ENCODE measurements at regions not wholly inside any gene's neighbourhood (a gene's known extent, or its start where the extent isn't known, plus 50 kb on each side); places are given as distances from the start of the nearest gene placed in this dataset.

DNA sequence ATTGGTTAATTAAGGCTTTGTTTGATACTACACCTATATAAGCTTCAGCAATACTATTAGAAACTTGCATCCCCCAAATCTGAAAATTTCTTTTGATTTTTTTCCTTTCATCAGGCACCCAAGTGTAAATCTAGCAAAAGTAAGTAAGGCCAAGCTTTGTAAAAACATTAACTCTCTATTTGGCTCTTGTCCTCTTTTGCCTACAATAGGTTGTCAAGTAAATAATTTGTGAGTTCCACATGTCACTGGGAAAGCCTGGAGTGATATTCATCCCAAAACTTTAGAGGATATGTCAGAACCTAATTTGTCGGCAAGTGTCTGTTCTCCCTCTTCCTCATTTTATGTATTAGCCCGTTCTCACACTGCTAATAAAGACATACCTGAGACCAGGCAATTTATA is 492.4 kb downstream of the IPMK start:
- TF ChIP-seq, protein P1, sequence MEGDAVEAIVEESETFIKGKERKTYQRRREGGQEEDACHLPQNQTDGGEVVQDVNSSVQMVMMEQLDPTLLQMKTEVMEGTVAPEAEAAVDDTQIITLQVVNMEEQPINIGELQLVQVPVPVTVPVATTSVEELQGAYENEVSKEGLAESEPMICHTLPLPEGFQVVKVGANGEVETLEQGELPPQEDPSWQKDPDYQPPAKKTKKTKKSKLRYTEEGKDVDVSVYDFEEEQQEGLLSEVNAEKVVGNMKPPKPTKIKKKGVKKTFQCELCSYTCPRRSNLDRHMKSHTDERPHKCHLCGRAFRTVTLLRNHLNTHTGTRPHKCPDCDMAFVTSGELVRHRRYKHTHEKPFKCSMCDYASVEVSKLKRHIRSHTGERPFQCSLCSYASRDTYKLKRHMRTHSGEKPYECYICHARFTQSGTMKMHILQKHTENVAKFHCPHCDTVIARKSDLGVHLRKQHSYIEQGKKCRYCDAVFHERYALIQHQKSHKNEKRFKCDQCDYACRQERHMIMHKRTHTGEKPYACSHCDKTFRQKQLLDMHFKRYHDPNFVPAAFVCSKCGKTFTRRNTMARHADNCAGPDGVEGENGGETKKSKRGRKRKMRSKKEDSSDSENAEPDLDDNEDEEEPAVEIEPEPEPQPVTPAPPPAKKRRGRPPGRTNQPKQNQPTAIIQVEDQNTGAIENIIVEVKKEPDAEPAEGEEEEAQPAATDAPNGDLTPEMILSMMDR (IDR thresholded peaks at IDR 0.05): no peak
- no peak for TF ChIP-seq POLR2A (IDR thresholded peaks at IDR 0.05)
- DNase-seq: no peak
- Histone ChIP-seq H3K9me3 (no peaks in the 10 kb centered on the region), H3K4me3 (no peak overlapping the region), H3K27me3 (no peaks in the 10 kb centered on the region), H3K4me1 (no peaks in the 10 kb centered on the region), H3K36me3 (no peaks in the 10 kb centered on the region), H3K27ac (no peak overlapping the region)
- 87 to 93% methylated on average over 2 of the region's 2 CpGs for WGBS, 2 donors
- intact Hi-C loops (cut with DNase I): no loop called here

- TF ChIP-seq EP300 (IDR thresholded peaks at IDR 0.05) (no peak), POLR2A (IDR thresholded peaks at IDR 0.05) (no peak), POLR2AphosphoS5 (IDR thresholded peaks at IDR 0.05) (no peak)
- Histone ChIP-seq H3K36me3 (no peaks in the 10 kb centered on the region), H3K4me3 (no peak overlapping the region), H3K4me1 (no peaks in the 10 kb centered on the region), H3K27ac (no peak overlapping the region), H3K9me3 (peaks cover 0 to 4% (median 0%) of the 10 kb centered on the region in 4 donors), H3K27me3 (no peaks in the 10 kb centered on the region)
- WGBS, 2 donors: 70 to 89% methylated on average over 1 of the region's 1 CpG
- DNase-seq: no peak
- intact Hi-C loops (cut with DNase I): no loop called here
Observed at GRCh38 chr10:57769298-57769697, 498.4 kb downstream of the IPMK start.

GRCh38 chr10:57759777-57760176 is 507.9 kb downstream of the IPMK start:
- H3K4me3 ChIP-seq: no peak overlapping the region
- H3K9me3 ChIP-seq: no peaks in the 10 kb centered on the region
- intact Hi-C loops (cut with DNase I): no loop called here
- H3K27me3 ChIP-seq: no peaks in the 10 kb centered on the region
- no peaks in the 10 kb centered on the region for H3K4me1 ChIP-seq
- no peak for DNase-seq
- WGBS, 2 donors: 83 to 84% methylated on average over 6 of the region's 6 CpGs
- TF ChIP-seq POLR2AphosphoS5 (IDR thresholded peaks at IDR 0.05) (no peak), EP300 (IDR thresholded peaks at IDR 0.05) (no peak), POLR2A (IDR thresholded peaks at IDR 0.05) (no peak)
- TF ChIP-seq, protein P1 (IDR thresholded peaks at IDR 0.05): no peak
- H3K36me3 ChIP-seq: no peaks in the 10 kb centered on the region
- H3K27ac ChIP-seq: no peak overlapping the region

- intact Hi-C loops (cut with DNase I): no loop called here
- WGBS, 2 donors: 91% methylated on average over 4 of the region's 4 CpGs
- no peak for DNase-seq
Observed at GRCh38 chr10:57754803-57755202, 512.9 kb downstream of the IPMK start.

DNA sequence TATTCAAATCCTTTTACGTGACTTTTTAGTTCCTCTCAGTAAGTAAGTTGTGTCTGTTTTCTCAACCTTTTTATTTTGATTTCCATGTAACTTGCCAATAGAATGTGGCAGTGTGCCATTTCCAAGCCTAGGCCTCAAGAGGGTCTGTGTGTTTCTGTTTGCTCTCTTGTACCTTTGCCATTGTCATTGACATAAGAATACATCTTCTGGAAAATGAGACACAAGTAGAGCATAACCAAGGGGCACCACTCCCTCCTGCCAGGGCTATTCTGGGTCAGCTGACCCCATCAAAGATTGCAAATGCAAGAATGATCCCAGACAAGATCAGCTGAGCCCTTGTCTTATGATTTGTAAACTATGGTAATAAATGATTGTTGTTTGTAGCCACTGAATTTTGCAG is 524.0 kb downstream of the IPMK start:
- no peak for DNase-seq
- Histone ChIP-seq H3K9me3 (no peaks in the 10 kb centered on the region), H3K27me3 (no peaks in the 10 kb centered on the region), H3K4me3 (no peak overlapping the region), H3K27ac (no peak overlapping the region), H3K36me3 (no peaks in the 10 kb centered on the region), H3K4me1 (no peaks in the 10 kb centered on the region)
- WGBS, 2 donors: 87 to 90% methylated on average over 1 of the region's 1 CpG
- intact Hi-C loops (cut with DNase I): no loop called here
- TF ChIP-seq EP300 (IDR thresholded peaks at IDR 0.05) (no peak), POLR2AphosphoS5 (IDR thresholded peaks at IDR 0.05) (no peak), POLR2A (IDR thresholded peaks at IDR 0.05) (no peak)
- TF ChIP-seq, protein P1 (IDR thresholded peaks at IDR 0.05): no peak

More at GRCh38 chr10:57754803-57755202, 512.9 kb downstream of the IPMK start:
- Histone ChIP-seq H3K9me3 (no peaks in the 10 kb centered on the region), H3K27ac (no peak overlapping the region), H3K27me3 (no peaks in the 10 kb centered on the region), H3K4me3 (no peak overlapping the region), H3K4me1 (no peaks in the 10 kb centered on the region), H3K36me3 (no peaks in the 10 kb centered on the region)
- TF ChIP-seq EP300 (IDR thresholded peaks at IDR 0.05): no peak
- no peak for TF ChIP-seq POLR2AphosphoS5 (IDR thresholded peaks at IDR 0.05)
- TF ChIP-seq POLR2A (IDR thresholded peaks at IDR 0.05): no peak
- TF ChIP-seq, protein P1 (IDR thresholded peaks at IDR 0.05): no peak

All from sigmoid colon (tissue), 6 donors.